Gastrocnemius medialis (tissue), 4 donors: ENCODE measurements at regions not wholly inside any gene's neighbourhood (a gene's known extent, or its start where the extent isn't known, plus 50 kb on each side); places are given as distances from the start of the nearest gene placed in this dataset.

Experiments
- ATAC-seq, 2 donors: fragments of 150-250 bp; one replicate each; pipeline ENCODE4 v1.9.1; 2016
- DNase-seq, 2 donors: peaks; one replicate each; pipeline ENCODE4 v3.0.0-alpha.2; 2019
- H3K27ac ChIP-seq, 4 donors: fragments of 200-600 bp; sonication (generic); 1 replicate in 1 of 4; 2 replicates in 3 of 4; pipeline ENCODE4 v1.5.1; 2016 to 2018; ENCODE audit warnings: mild to moderate bottlenecking in 2 of 4, moderate library complexity in 1 of 4
- H3K27me3 ChIP-seq, 3 donors: fragments of 200-600 bp; sonication (generic) in 2 of 3; 1 replicate in 1 of 3; 2 replicates in 2 of 3; pipeline versions ENCODE4 v1.5.1 to v1.6.0; 2016 to 2019; ENCODE audit warnings: mild to moderate bottlenecking in 1 of 3, moderate library complexity in 1 of 3
- H3K36me3 ChIP-seq, 2 donors: fragments of 200-600 bp; sonication (generic) in 1 of 2; one replicate each; pipeline ENCODE4 v1.5.1; 2017 to 2018
- H3K4me1 ChIP-seq, 2 donors: fragments of 200-600 bp; sonication (generic) in 1 of 2; one replicate each; pipeline ENCODE4 v1.5.1; 2016 to 2017; ENCODE audit warnings: mild to moderate bottlenecking in 2 of 2
- H3K4me3 ChIP-seq, 4 donors: fragments of 200-600 bp; sonication (generic) in 3 of 4; 1 replicate in 1 of 4; 2 replicates in 3 of 4; pipeline ENCODE4 v1.5.1; 2016 to 2019; ENCODE audit warnings: mild to moderate bottlenecking in 2 of 4
- H3K9me3 ChIP-seq, 3 donors: fragments of 200-600 bp; sonication (generic) in 2 of 3; 1 replicate in 1 of 3; 2 replicates in 2 of 3; pipeline ENCODE4 v1.5.1; 2016 to 2019
- CTCF ChIP-seq, 5 experiments: fragments of 450-650 bp in 3 of 5; fragments of 200-600 bp in 2 of 5; sonication (generic) in 2 of 5; IDR thresholded peaks in 4 of 5; conservative IDR thresholded peaks in 1 of 5; 1 replicate in 4 of 5; 2 replicates in 1 of 5; pipeline ENCODE4 v1.5.1; 2016 to 2019; ENCODE audit warnings: antibody characterized with exemption in 5 of 5, mild to moderate bottlenecking in 3 of 5, moderate library complexity in 3 of 5
- POLR2A ChIP-seq, 2 donors: fragments of 450-650 bp; IDR thresholded peaks; one replicate each; pipeline ENCODE4 v1.6.1; 2017; ENCODE audit warnings: antibody characterized with exemption in 2 of 2, mild to moderate bottlenecking in 2 of 2, moderate library complexity in 2 of 2
- in situ Hi-C, 4 donors: fragments of 200-750 bp; cut with MboI; loops; one replicate each; pipeline versions ENCODE4 v1.15.0 to v1.8.0; 2017; ENCODE audit warnings: low sequenced_read_pairs in 4 of 4
- intact Hi-C: fragments of 100-400 bp; cut with DNase I; formaldehyde crosslinking; loops from one replicate; pipeline ENCODE4 v1.15.1; 2023; ENCODE audit warnings: low total_unique reads

- Histone ChIP-seq H3K9me3 (no peaks in the 10 kb centered on the region), H3K36me3 (no peaks in the 10 kb centered on the region), H3K27me3 (no peaks in the 10 kb centered on the region), H3K4me1 (no peaks in the 10 kb centered on the region), H3K4me3 (no peak overlapping the region), H3K27ac (no peak overlapping the region)
- TF ChIP-seq CTCF (IDR thresholded peaks at IDR 0.05 in 4 of 5, conservative IDR thresholded peaks at IDR 0.05 in 1 of 5): no peak
- TF ChIP-seq POLR2A (IDR thresholded peaks at IDR 0.05): no peak
- no peak for ATAC-seq
- in situ Hi-C loops: no loop called here
- DNase-seq: no peak
- intact Hi-C loops: no loop called here
Measured at GRCh38 chr2:147773479-147773878, 71.3 kb upstream of the ACVR2A start.

DNA sequence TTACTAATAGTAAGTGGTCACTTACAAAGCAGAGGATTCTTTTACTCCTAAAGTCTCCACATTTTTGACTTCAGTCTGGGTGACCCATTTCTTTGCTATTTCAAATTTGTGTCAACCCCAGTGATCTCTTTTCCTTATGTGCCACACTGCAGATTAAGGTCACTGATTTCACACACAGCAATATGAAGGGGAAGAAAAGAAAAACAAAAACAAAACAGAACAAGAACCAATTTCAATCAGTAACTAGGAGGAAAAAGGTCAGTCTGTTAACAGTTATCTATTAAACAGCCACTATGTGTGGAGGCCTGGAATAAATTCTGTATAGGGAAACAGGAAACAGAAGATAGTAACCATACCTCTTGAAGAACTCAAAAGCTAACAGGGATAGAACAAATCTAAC, 72.0 kb upstream of the ACVR2A start:
- intact Hi-C loops: no loop called here

DNA sequence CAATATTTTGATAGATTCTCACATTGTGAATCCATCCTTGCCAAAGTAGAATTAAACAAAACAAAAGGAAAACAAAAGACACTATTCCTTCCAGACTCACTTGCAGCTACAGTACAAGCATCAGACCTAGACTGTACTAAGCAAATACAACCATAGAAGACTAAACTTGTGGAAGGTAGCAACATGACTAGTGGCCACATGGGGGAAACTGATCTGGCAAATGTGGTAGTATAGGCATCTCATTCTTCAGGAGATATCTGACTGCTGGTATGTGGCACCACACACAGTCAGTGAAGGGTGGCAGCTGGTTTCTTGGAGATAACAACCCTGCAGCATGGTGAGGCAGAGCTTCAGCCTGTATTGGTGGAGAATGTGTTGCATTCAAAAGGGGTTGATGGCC, 81.0 kb upstream of the ACVR2A start:
- H3K4me3 ChIP-seq: no peak overlapping the region
- H3K36me3 ChIP-seq: no peaks in the 10 kb centered on the region
- no peak for ATAC-seq
- no peaks in the 10 kb centered on the region for H3K4me1 ChIP-seq
- no peaks in the 10 kb centered on the region for H3K27me3 ChIP-seq
- DNase-seq: no peak
- in situ Hi-C loops: no loop called here
- TF ChIP-seq CTCF (IDR thresholded peaks at IDR 0.05 in 4 of 5, conservative IDR thresholded peaks at IDR 0.05 in 1 of 5) (no peak), POLR2A (IDR thresholded peaks at IDR 0.05) (no peak)
- intact Hi-C loops: no loop called here
- H3K9me3 ChIP-seq: no peaks in the 10 kb centered on the region
- no peak overlapping the region for H3K27ac ChIP-seq

More for the DNA sequence above, 72.0 kb upstream of the ACVR2A start:
- in situ Hi-C loops: no loop called here
- DNase-seq (no peak), ATAC-seq (no peak)
- no peaks in the 10 kb centered on the region for H3K9me3 ChIP-seq
- H3K27me3 ChIP-seq: no peaks in the 10 kb centered on the region
- TF ChIP-seq POLR2A (IDR thresholded peaks at IDR 0.05): no peak
- TF ChIP-seq CTCF (IDR thresholded peaks at IDR 0.05 in 4 of 5, conservative IDR thresholded peaks at IDR 0.05 in 1 of 5): no peak
- no peaks in the 10 kb centered on the region for H3K36me3 ChIP-seq
- no peaks in the 10 kb centered on the region for H3K4me1 ChIP-seq
- no peak overlapping the region for H3K4me3 ChIP-seq
- H3K27ac ChIP-seq: no peak overlapping the region

- no peaks in the 10 kb centered on the region for H3K4me1 ChIP-seq
- no peak overlapping the region for H3K4me3 ChIP-seq
- H3K27ac ChIP-seq: no peak overlapping the region
- no peaks in the 10 kb centered on the region for H3K36me3 ChIP-seq
- no peaks in the 10 kb centered on the region for H3K9me3 ChIP-seq
- intact Hi-C loops (no loop called here), in situ Hi-C loops (no loop called here)
- H3K27me3 ChIP-seq: no peaks in the 10 kb centered on the region
- no peak for TF ChIP-seq CTCF (IDR thresholded peaks at IDR 0.05 in 4 of 5, conservative IDR thresholded peaks at IDR 0.05 in 1 of 5)
- TF ChIP-seq POLR2A (IDR thresholded peaks at IDR 0.05): no peak
- no peak for DNase-seq
- no peak for ATAC-seq
Measured at GRCh38 chr2:147760984-147761383, 83.8 kb upstream of the ACVR2A start.

GRCh38 chr2:147759536-147759935, 85.3 kb upstream of the ACVR2A start:
- no peak for ATAC-seq
- H3K9me3 ChIP-seq: no peaks in the 10 kb centered on the region
- no peak overlapping the region for H3K27ac ChIP-seq
- H3K36me3 ChIP-seq: no peaks in the 10 kb centered on the region
- intact Hi-C loops (no loop called here), in situ Hi-C loops (no loop called here)
- no peak overlapping the region for H3K4me3 ChIP-seq
- no peaks in the 10 kb centered on the region for H3K27me3 ChIP-seq
- DNase-seq: no peak
- no peaks in the 10 kb centered on the region for H3K4me1 ChIP-seq
- TF ChIP-seq POLR2A (IDR thresholded peaks at IDR 0.05): no peak
- no peak for TF ChIP-seq CTCF (IDR thresholded peaks at IDR 0.05 in 4 of 5, conservative IDR thresholded peaks at IDR 0.05 in 1 of 5)
